ENCODE measurements at regions not wholly inside any gene's neighbourhood (a gene's known extent, or its start where the extent isn't known, plus 50 kb on each side); places are given as distances from the start of the nearest gene placed in this dataset.

GRCh38 chr3:135310317-135310716, 515.3 kb downstream of the EPHB1 start:
- FAIRE-seq: no peak

GRCh38 chr3:135311699-135312098, 516.6 kb downstream of the EPHB1 start:
- no peak for FAIRE-seq
- DNase-seq (ENCODE audit: low spot score): no peak

More at GRCh38 chr3:135310317-135310716, 515.3 kb downstream of the EPHB1 start:
- peak; percentile 19 for DNase-seq (ENCODE audit: low spot score)

DNA sequence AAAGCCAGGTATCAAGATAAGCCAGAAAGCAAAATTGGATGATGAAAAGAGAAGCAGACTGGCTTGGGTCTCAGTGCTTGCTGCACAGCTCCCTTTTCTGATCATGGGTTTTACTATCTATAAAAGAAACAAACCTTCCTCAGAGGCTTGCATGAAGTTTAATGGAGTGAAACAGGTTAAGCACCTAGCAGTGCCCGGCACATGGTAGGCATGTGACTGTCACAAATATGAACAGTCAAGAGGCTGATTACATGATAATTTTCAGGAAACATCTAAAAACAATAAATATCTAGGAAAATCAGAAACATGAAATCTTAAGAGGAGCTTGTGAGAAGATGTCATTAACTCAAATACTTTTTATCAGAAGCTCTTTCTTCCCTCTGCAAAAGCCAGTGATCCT, 519.2 kb downstream of the EPHB1 start:
- DNase-seq (ENCODE audit: low spot score): no peak
- no peak for FAIRE-seq

- FAIRE-seq (no peak), DNase-seq (ENCODE audit: low spot score) (no peak)
Observed at GRCh38 chr3:135324301-135324700, 529.2 kb downstream of the EPHB1 start.

DNA sequence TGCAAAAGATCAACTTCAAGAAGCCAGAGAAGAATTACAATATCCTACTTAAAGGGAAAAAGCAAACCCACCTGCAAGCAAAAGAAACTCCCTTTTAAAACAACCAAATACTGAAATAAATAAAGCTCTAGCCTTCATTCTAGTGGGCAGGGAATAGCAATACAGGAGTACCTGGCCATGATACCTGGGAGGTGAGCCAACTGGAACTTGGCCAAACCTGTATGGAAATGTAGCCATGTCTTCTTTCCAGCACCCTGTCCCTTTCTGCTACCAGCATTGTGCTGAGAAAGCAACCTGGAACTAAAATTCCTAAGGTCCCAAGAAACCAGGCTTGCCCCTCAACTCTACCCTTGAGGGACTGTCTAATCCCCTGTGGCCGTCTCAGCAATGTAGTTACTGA, 530.0 kb downstream of the EPHB1 start:
- DNase-seq (ENCODE audit: low spot score) (no peak), FAIRE-seq (no peak)

GRCh38 chr3:135325726-135326235, 530.7 kb downstream of the EPHB1 start:
- DNase-seq (ENCODE audit: low spot score): no peak
- FAIRE-seq: no peak

DNA sequence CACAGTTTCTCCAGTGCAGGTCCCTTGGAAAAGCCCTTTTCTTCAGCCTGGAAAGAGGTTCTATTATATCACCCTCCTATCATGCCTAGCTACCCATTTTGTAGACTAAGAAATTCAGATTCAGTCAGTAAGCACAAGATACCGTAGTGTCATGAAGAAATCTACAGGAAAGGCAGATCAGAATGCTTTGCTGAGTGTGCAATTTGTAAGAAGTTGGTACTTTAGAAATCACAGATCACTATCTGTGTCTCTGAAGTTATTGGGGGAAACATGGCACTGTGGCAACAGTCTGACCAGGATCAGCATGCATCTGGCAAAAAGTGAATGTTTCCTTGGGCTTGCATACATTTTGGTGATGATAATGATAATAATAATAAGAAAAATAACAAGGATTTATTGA, 531.8 kb downstream of the EPHB1 start:
- FAIRE-seq (no peak), DNase-seq (ENCODE audit: low spot score) (no peak)

DNA sequence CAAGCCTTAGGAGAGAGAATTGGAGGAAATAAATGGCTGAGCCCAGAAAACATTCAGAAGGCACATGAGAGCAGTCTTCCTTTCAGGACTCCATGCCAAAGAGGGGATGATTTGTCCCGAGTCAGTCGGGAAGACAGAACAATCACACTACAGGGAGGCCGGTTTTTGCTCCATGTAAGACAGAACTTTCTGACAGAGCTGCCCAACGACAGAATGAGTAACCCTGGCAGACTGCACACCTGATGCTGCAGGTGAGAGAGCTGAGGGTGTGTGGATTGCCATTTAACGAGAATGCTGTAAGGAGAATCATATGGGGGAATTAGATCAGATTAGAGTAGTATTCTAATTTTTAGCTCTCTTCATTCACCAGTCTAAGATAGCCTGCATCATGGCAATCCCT, 533.0 kb downstream of the EPHB1 start:
- no peak for FAIRE-seq

DNA sequence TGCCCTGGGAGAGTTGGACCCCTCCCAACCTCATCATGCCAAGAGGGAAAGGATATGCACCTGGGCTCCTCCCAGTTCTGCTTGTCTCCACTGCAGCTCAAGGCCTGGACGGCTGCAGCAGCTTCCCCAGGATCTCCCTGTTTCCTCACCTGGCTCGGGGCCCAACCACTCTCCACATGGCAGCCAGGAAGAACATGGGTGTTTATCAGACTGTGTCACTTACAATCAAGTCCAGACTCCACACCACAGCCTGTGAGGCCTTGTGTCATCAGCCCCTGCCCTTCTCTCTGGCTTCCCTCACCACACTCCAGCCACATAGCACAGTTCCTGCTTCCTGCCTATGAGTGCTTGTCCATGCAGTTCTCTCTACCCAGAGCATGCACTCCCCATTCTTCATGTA, 534.4 kb downstream of the EPHB1 start:
- DNase-seq (ENCODE audit: low spot score): no peak
- FAIRE-seq: no peak

More for the DNA sequence above, 533.0 kb downstream of the EPHB1 start:
- DNase-seq (ENCODE audit: low spot score): no peak

GRCh38 chr3:135337192-135337591, 542.1 kb downstream of the EPHB1 start:
- DNase-seq (ENCODE audit: low spot score) (no peak), FAIRE-seq (no peak)

GRCh38 chr3:135348690-135349089, 553.6 kb downstream of the EPHB1 start:
- no peak for FAIRE-seq

DNA sequence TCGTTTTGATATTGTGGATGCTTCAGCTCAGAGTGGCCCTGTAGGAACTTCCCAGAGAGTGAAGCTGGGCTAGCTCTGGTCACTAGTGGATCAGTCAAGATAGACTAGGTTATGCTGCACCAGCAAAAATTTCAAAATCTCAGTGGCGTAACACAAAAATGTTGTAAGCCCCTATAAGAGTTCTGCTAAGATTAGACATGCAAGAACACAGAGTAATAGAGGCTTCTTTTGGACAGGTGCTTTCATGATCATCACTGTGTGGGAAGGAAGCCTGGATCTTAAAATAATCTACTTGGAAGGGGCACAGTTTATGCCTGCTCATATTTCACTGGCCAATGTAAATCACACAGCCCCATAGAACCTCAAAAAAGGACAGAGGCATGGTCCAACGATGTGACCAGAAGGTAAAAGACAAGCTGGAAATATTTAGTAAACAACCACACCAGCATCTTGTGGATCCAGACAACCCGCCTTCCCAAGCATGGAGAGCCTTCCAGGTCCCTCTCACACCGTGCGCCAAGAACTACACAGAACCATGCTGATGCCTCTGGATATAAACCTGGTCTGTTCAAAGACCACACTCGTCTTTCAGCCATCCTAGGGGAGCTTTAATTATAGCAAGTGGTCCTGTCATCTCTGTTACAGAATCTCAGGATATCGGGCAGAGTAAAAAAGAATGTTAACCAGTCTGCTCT, 554.3 kb downstream of the EPHB1 start:
- DNase-seq (ENCODE audit: low spot score) (no peak), FAIRE-seq (no peak)

More at GRCh38 chr3:135348690-135349089, 553.6 kb downstream of the EPHB1 start:
- no peak for DNase-seq (ENCODE audit: low spot score)

DNA sequence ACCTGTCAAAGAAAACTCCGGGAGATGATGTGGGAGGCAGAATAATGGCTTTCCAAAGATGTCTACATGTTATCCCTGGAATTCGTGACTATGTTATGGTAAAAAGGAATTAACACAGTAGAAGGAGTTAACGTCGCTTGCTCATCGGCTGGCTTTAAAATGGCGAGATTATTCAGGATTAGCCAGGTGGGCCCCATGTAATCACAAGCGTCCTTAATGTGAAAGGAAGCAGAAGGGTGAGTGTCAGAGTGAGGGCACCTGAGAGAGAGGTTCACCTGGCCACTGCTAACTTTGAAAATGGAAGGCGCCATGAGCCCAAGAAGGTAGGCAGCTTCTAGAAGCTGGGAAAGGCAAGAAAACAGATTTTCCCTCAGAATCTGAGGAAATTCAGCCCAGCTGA, 557.2 kb downstream of the EPHB1 start:
- no peak for DNase-seq (ENCODE audit: low spot score)
- FAIRE-seq: no peak

DNA sequence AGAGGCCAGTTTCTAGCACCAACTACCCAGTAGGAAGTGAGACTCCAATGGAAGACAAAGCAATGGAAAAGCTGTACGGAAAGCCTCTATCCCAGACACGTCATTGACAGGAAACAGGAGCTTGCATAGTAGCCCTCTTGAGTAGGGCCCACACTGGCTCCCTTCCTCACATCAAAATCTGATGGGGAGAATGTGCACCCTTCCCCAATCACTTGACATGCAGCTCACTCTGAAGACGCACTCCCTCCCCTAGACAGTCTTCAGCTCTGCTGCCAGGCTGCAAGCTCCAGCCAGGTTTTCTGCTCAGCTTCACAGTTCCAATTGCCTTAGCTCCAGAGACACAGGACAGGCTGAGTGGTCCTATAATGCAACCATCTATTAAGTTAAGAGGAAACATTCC, 567.8 kb downstream of the EPHB1 start:
- DNase-seq (ENCODE audit: low spot score): no peak
- no peak for FAIRE-seq

DNA sequence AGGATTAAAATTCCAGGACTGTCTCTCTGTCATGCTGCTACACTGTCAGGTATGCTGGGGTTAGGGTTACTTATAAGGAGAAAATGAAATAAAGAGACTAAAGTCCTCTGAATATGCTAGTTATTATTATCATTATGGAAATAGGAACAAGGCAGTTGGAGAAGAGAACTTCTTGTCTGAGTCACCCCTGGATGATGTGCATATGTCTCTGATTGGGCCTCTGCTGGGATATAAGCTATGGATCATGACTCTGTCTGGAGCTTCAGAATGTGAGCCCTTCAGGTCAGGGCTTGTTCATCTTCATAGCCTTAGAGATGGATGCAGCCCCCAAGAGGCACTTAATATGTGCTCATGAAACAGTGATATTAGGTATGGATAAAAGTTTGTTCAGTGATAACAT, 569.6 kb downstream of the EPHB1 start:
- FAIRE-seq: no peak
- DNase-seq (ENCODE audit: low spot score): no peak

- no peak for FAIRE-seq
- DNase-seq (ENCODE audit: low spot score): no peak
Observed at GRCh38 chr3:135366816-135367215, 571.8 kb downstream of the EPHB1 start.

DNA sequence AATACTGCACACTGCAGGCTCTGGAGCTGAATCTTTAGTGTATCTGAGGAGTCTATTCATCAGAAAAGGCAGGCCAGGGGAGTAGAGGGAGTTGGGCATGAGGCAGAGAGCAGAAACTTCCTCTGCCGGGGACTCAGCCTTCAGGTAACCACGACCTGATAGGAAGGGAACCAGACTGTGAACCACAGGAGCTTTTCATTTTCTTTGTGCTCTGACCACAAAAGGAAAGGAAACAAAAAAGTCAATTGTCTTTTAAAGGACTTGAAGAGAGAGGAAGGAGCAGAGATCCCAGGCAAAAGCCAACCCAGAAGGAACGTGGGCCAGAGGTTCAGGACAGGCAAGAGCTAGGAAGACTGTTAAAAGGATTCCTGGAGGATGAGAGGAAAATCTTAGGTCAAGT, 573.3 kb downstream of the EPHB1 start:
- DNase-seq (ENCODE audit: low spot score) (peak; percentile 18), FAIRE-seq (no peak)

DNA sequence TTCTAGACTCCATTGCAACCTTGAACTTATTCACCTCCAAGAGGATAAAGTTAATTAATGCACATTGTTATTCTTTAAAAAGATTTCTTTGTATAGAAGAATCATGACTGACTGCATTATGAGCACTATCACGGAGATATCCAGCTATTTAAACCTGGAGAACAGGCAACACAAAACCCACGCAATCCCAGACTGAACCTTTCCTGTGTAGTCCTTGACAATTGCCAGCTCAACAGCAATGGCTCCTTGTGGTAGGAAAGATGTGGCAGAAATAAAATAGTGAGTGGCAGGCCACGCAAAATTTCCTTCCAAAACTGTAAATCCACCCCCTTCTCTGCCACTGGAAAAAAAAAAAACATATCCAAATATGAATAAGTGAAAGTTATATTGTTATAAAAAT, 573.7 kb downstream of the EPHB1 start:
- DNase-seq (ENCODE audit: low spot score) (no peak), FAIRE-seq (no peak)

DNA sequence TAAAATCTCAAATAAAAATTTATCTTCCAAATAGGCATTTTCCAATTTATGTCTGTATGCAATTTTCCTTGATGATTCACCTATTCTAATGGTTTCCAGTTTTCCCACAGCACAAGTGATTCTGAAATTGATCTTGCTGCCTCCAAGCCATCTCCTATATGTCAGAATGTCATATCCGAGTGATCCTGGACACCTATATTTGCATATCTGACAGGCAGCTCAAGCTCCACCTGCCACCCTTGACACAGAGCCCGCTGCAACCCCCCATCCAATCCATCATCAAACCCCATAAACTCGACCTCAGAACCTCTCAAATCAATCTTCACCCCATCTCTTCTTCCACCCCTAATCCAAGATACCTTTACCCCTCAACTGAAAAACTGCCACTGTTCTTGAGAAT, 579.5 kb downstream of the EPHB1 start:
- FAIRE-seq (no peak), DNase-seq (ENCODE audit: low spot score) (no peak)

- FAIRE-seq (no peak), DNase-seq (ENCODE audit: low spot score) (no peak)
Observed at GRCh38 chr3:135382188-135382587, 583.3 kb upstream of the PPP2R3A start.

DNA sequence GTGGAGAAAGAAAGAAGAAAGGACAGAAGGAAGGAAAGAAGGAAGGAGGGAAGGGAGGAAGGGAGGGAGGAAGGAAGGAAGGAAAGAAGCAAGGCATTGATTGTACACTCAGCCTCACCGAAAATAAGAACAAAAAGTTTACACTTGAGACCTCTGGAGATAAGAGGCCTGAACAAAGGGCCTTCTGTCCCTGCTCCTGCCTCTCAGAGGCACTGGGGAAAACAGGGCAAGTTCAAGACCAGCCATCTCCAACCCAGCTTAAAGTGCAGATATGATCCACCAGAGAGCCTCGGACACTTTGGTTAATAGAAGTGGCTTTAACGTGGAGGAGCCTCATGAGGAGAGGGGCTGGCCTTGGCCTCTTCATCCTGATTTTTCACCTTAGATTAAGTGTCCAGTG, 582.9 kb upstream of the PPP2R3A start:
- no peak for FAIRE-seq

GRCh38 chr3:135383301-135383700, 582.2 kb upstream of the PPP2R3A start:
- DNase-seq (ENCODE audit: low spot score): no peak
- FAIRE-seq: no peak

More for the DNA sequence above, 582.9 kb upstream of the PPP2R3A start:
- no peak for DNase-seq (ENCODE audit: low spot score)

- DNase-seq (ENCODE audit: low spot score) (no peak), FAIRE-seq (no peak)
Observed at GRCh38 chr3:135392151-135392550, 573.4 kb upstream of the PPP2R3A start.
